Pancreas (tissue), 10 donors: ENCODE measurements at regions not wholly inside any gene's neighbourhood (a gene's known extent, or its start where the extent isn't known, plus 50 kb on each side); places are given as distances from the start of the nearest gene placed in this dataset.
A peak's percentile ranks its signal among the peaks of the same experiment; 100 is the strongest.

Experiments
- ATAC-seq, 4 donors: fragments of 200-7000 bp; cut with Tn5 transposase; one replicate each; pipeline versions ENCODE4 v1.8.0 to v1.9.1; 2020; ENCODE audit warnings: mild to moderate bottlenecking in 4 of 4, moderate library complexity in 4 of 4
- DNase-seq, 6 donors: peaks; one replicate each; pipeline ENCODE4 v3.0.0-alpha.2; 2020
- FAIRE-seq: peaks from 2 replicates; lab custom pipeline; 2012; peaks lifted over from hg19 to GRCh38; lab: Jason Lieb, UNC
- H3K27ac ChIP-seq, 4 donors: fragments of 200-600 bp; sonication (generic); 1 replicate in 3 of 4; 2 replicates in 1 of 4; pipeline versions ENCODE4 v1.5.0 to v1.8.0; 2020
- H3K27me3 ChIP-seq, 4 donors: fragments of 200-600 bp; one replicate each; pipeline ENCODE4 v1.8.0; 2021
- H3K36me3 ChIP-seq, 3 donors: fragments of 200-600 bp; sonication (generic) in 1 of 3; one replicate each; pipeline versions ENCODE4 v1.5.0 to v1.8.0; 2020 to 2021
- H3K4me1 ChIP-seq, 3 donors: fragments of 200-600 bp; one replicate each; pipeline ENCODE4 v1.8.0; 2021
- H3K4me3 ChIP-seq, 4 donors: fragments of 200-600 bp; sonication (generic) in 2 of 4; one replicate each; pipeline versions ENCODE4 v1.5.0 to v1.8.0; 2020 to 2021
- H3K9me3 ChIP-seq, 4 donors: fragments of 200-600 bp; one replicate each; pipeline ENCODE4 v1.8.0; 2021
- WGBS, 2 donors: extraction: QIAGEN DNeasy Blood & Tissue Kit; methylation state at CpG; one replicate each; pipeline ENCODE4 v1.1.7; 2013; 5-methylcytosine and 5-hydroxymethylcytosine counted together
- intact Hi-C, 3 donors: fragments of 100-400 bp; cut with DNase I; formaldehyde crosslinking; loops; one replicate each; pipeline versions ENCODE4 v1.11.1 to v1.14.2; 2022
- TF ChIP-seq, protein P1 (sequence below), 4 donors: fragments of 200-600 bp; sonication (generic) in 3 of 4; IDR thresholded peaks; one replicate each; pipeline versions ENCODE4 v1.5.0 to v1.8.0; 2021; ENCODE audit warnings: antibody characterized with exemption in 4 of 4
- donor health status: healthy with polysubstance abuse.
- donor health status: DM: no; HTN: no; CAD: no; lungs with moderate emphysema.
- donor health status: DM: no; HTN: no; CAD: no.
- donor health status: control.
- donor health status: control.
- donor health status: Bipolar disorder and iron deficiency.
- donor health status: DM: yes; HTN: yes; CAD: no.
- donor health status: DM: no; HTN: no; CAD: no.
- donor health status: DM: no; HTN: no; CAD: no.
- donor health status: DM: yes; HTN: yes; CAD: no.

DNA sequence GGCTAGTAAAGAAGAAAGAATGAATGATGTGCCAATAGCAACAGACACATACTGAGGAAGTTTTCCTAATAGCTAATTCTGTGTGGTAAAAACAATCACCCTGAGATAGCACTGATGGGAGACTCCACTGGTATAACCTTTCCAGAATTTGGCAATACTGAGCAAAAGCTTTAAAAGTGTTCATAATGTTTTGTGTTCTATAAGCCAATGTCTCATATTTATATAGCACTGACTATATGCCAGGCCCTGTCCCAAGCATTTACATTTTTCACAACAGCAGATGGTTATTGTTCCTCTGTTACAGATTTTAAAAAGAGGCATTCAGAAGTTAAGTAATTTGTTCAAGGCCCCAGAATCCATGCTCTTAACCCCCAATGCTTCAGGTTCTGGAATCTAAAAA, 108.0 kb upstream of the DST start:
- Histone ChIP-seq H3K9me3 (no peaks in the 10 kb centered on the region), H3K4me3 (no peak overlapping the region), H3K27me3 (no peaks in the 10 kb centered on the region), H3K36me3 (no peaks in the 10 kb centered on the region), H3K4me1 (no peaks in the 10 kb centered on the region), H3K27ac (no peak overlapping the region)
- ATAC-seq (no peak), DNase-seq (no peak), FAIRE-seq (no peak)
- TF ChIP-seq, protein P1, sequence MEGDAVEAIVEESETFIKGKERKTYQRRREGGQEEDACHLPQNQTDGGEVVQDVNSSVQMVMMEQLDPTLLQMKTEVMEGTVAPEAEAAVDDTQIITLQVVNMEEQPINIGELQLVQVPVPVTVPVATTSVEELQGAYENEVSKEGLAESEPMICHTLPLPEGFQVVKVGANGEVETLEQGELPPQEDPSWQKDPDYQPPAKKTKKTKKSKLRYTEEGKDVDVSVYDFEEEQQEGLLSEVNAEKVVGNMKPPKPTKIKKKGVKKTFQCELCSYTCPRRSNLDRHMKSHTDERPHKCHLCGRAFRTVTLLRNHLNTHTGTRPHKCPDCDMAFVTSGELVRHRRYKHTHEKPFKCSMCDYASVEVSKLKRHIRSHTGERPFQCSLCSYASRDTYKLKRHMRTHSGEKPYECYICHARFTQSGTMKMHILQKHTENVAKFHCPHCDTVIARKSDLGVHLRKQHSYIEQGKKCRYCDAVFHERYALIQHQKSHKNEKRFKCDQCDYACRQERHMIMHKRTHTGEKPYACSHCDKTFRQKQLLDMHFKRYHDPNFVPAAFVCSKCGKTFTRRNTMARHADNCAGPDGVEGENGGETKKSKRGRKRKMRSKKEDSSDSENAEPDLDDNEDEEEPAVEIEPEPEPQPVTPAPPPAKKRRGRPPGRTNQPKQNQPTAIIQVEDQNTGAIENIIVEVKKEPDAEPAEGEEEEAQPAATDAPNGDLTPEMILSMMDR (IDR thresholded peaks at IDR 0.05) = no peak
- intact Hi-C loops = loop anchor here in 1 of 3 donors (10.0 kb wide), 1 partner anchor 116 kb away; no protein-coding TSS in a partner anchor

DNA sequence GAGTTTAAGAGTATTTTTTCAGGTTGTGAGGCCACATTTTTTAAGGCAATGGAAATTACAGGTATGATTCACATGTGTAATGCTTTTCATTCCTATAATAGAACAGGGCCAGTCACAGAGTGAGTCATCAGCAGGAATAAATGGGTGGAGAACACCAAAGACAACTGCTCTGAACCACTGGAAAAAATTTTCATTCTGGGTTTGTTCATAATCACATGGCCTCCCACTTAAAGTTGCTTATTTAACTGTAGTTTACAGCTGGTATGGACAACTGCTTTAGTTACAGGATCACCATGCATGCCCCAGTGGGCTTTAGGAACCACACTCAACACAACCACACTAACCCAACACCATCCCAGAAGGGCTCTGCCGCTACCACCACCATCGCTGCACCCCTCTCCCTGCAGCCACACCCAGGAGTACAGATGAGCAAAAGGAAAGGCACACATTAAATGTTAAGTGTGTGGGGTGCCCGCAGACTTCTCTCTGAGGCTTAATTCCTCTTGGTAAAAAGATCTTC, 107.0 kb upstream of the DST start:
- WGBS, 2 donors = 93 to 98% methylated on average over 3 of the region's 3 CpGs
- intact Hi-C loops = loop anchor here in 1 of 3 donors (10.0 kb wide), 1 partner anchor 115 kb away; no protein-coding TSS in a partner anchor
- H3K27ac ChIP-seq = no peak overlapping the region
- no peak for FAIRE-seq
- H3K27me3 ChIP-seq = no peaks in the 10 kb centered on the region
- no peaks in the 10 kb centered on the region for H3K36me3 ChIP-seq
- TF ChIP-seq, protein P1 (IDR thresholded peaks at IDR 0.05) = no peak
- ATAC-seq = peak in 2 of 4 donors; percentile 57 to 60
- no peak overlapping the region for H3K4me3 ChIP-seq
- H3K9me3 ChIP-seq = no peaks in the 10 kb centered on the region
- no peak for DNase-seq
- H3K4me1 ChIP-seq = no peaks in the 10 kb centered on the region

DNA sequence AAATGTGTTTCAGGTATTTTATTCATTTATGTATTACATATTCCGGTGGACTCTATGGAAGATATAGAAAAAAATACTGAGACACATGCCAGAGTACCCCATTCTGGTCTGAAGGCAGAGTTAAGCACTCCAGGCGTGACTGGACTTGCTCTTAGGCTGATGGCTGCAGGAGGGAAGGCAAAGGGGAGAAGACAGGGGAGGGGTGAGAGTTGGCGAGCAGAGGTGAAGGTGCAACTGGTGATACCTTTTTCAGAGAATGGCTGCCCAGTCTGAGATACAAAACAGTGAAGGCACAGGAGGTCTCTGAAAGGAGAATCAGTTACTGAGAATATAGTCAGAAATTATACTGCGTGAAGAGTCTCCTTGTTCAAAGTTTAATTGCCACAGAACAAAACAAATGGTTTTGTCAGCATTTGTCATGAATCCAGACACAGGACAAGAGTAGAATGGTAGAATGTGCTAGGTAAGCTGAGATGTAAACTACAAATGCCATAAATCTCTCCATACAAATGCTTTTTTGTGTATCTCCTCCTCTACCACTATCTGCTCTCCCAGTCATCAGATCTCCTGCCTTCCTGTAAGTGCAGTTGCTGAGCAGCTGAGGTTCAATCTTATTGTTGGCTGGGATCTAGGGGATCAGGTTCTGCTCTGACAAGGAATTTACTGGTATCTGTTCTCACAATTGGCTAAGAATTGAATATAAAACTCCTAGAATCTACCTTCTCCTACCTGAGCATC, 104.2 kb upstream of the DST start:
- 82 to 85% methylated on average over 4 of the region's 4 CpGs for WGBS, 2 donors
- FAIRE-seq = no peak

DNA sequence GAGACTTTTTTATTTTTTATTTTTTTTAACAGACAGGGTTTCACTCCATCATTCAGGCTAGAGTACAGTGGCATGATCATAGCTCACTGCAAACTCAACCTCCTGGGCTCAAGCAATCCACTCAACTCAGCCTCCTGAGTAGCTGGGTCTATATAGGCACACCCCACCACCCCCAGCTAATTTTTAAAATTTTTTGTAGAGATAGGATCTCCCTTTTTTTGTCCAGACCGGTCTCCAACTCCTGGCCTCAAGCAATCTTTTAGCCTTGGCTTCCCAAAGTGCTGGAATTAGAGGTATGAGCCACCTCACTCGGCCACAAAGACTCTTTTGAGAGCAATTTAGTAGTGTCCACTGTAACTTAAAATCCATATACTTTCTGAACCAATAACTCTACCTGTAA, 103.3 kb upstream of the DST start:
- H3K4me1 ChIP-seq = peaks cover 0 to 4% (median 0%) of the 10 kb centered on the region in 3 donors
- no peaks in the 10 kb centered on the region for H3K27me3 ChIP-seq
- H3K4me3 ChIP-seq = no peak overlapping the region
- FAIRE-seq = no peak
- 72 to 91% methylated on average over 2 of the region's 2 CpGs for WGBS, 2 donors
- H3K9me3 ChIP-seq = no peaks in the 10 kb centered on the region
- no peak for ATAC-seq
- DNase-seq = no peak
- H3K36me3 ChIP-seq = no peaks in the 10 kb centered on the region
- intact Hi-C loops = no loop called here
- H3K27ac ChIP-seq = no peak overlapping the region
- TF ChIP-seq, protein P1 (IDR thresholded peaks at IDR 0.05) = no peak

More for the DNA sequence above, 104.2 kb upstream of the DST start:
- H3K9me3 ChIP-seq = no peaks in the 10 kb centered on the region
- H3K4me3 ChIP-seq = no peak overlapping the region
- TF ChIP-seq, protein P1 (IDR thresholded peaks at IDR 0.05) = no peak
- DNase-seq = no peak
- no peaks in the 10 kb centered on the region for H3K27me3 ChIP-seq
- no peaks in the 10 kb centered on the region for H3K4me1 ChIP-seq
- intact Hi-C loops = no loop called here
- H3K27ac ChIP-seq = no peak overlapping the region
- no peak for ATAC-seq
- no peaks in the 10 kb centered on the region for H3K36me3 ChIP-seq

DNA sequence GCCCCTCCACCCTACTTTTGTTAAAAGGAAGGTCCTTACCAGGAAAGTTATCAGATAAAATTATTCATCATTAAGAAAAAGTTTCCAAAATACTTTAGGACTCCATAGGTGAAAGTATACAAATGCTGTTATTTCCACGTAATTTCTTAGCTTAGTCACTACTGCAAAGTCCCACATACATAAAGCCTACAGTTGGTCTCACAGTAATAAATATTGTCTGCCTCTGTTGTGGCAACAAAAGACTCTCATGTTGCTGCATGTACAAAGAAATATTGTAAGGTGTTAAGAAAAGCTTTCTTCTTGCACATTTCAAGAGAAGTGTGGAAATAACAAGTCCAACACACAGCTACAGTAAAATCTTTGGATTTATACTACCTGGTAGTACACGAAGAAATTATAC, 102.4 kb upstream of the DST start:
- Histone ChIP-seq H3K4me3 (no peak overlapping the region), H3K9me3 (no peaks in the 10 kb centered on the region), H3K27ac (no peak overlapping the region), H3K36me3 (no peaks in the 10 kb centered on the region), H3K27me3 (no peaks in the 10 kb centered on the region), H3K4me1 (peaks cover 0 to 4% (median 0%) of the 10 kb centered on the region in 3 donors)
- DNase-seq (no peak), FAIRE-seq (no peak), ATAC-seq (no peak)
- WGBS, 2 donors = 67 to 79% methylated on average over 2 of the region's 2 CpGs
- TF ChIP-seq, protein P1 (IDR thresholded peaks at IDR 0.05) = no peak
- intact Hi-C loops = no loop called here
